Suprapubic skin (tissue), 4 donors: ENCODE measurements at regions not wholly inside any gene's neighbourhood (a gene's known extent, or its start where the extent isn't known, plus 50 kb on each side); places are given as distances from the start of the nearest gene placed in this dataset.
"Not testable (repeated sequence)": the region's sequence is repeated elsewhere in the genome, so short reads cannot be mapped to it uniquely, and the experiment has no call there.

Experiments
- DNase-seq, 2 donors: peaks; one replicate each; pipeline ENCODE4 v3.0.0-alpha.2; 2019; ENCODE audit warnings: low spot score in 2 of 2
- H3K27ac ChIP-seq: fragments of 200-600 bp; sonication (generic); one replicate; pipeline ENCODE4 v1.5.1; 2019
- H3K27me3 ChIP-seq: fragments of 200-600 bp; sonication (generic); one replicate; pipeline ENCODE4 v1.5.1; 2019
- H3K36me3 ChIP-seq: fragments of 200-600 bp; sonication (generic); one replicate; pipeline ENCODE4 v1.5.1; 2019
- H3K4me1 ChIP-seq: fragments of 200-600 bp; sonication (generic); one replicate; pipeline ENCODE4 v1.5.1; 2019
- H3K4me3 ChIP-seq: fragments of 200-600 bp; sonication (generic); one replicate; pipeline ENCODE4 v1.5.1; 2019; ENCODE audit warnings: mild to moderate bottlenecking
- H3K9me3 ChIP-seq: fragments of 200-600 bp; sonication (generic); one replicate; pipeline ENCODE4 v1.5.1; 2019
- EP300 ChIP-seq: sonication (generic); formaldehyde crosslinking; IDR thresholded peaks from one replicate; pipeline ENCODE4 v1.6.1; 2017; ENCODE audit warnings: antibody characterized with exemption
- POLR2A ChIP-seq, 2 donors: fragments of 450-650 bp; IDR thresholded peaks; one replicate each; pipeline ENCODE4 v1.6.1; 2017; ENCODE audit warnings: antibody characterized with exemption in 2 of 2, mild to moderate bottlenecking in 2 of 2, moderate library complexity in 2 of 2
- POLR2AphosphoS5 ChIP-seq, 3 donors: sonication (generic); formaldehyde crosslinking; IDR thresholded peaks; one replicate each; pipeline ENCODE4 v1.6.1; 2017; ENCODE audit warnings: antibody characterized with exemption in 3 of 3
- WGBS: methylation state at CpG from one replicate; pipeline ENCODE4 v1.1.5; 2018; 5-methylcytosine and 5-hydroxymethylcytosine counted together
- TF ChIP-seq, protein P1 (sequence below), 2 donors: fragments of 200-600 bp in 1 of 2; fragments of 450-650 bp in 1 of 2; sonication (generic) in 1 of 2; IDR thresholded peaks; one replicate each; pipeline ENCODE4 v1.5.1; 2016 to 2019; ENCODE audit warnings: antibody characterized with exemption in 2 of 2, mild to moderate bottlenecking in 1 of 2, moderate library complexity in 1 of 2

- H3K4me3 ChIP-seq = no peak overlapping the region
- H3K9me3 ChIP-seq = no peaks in the 10 kb centered on the region
- H3K36me3 ChIP-seq = no peaks in the 10 kb centered on the region
- no peak for TF ChIP-seq POLR2AphosphoS5 (IDR thresholded peaks at IDR 0.05)
- no peak for TF ChIP-seq POLR2A (IDR thresholded peaks at IDR 0.05)
- TF ChIP-seq EP300 = no peak
- TF ChIP-seq, protein P1, sequence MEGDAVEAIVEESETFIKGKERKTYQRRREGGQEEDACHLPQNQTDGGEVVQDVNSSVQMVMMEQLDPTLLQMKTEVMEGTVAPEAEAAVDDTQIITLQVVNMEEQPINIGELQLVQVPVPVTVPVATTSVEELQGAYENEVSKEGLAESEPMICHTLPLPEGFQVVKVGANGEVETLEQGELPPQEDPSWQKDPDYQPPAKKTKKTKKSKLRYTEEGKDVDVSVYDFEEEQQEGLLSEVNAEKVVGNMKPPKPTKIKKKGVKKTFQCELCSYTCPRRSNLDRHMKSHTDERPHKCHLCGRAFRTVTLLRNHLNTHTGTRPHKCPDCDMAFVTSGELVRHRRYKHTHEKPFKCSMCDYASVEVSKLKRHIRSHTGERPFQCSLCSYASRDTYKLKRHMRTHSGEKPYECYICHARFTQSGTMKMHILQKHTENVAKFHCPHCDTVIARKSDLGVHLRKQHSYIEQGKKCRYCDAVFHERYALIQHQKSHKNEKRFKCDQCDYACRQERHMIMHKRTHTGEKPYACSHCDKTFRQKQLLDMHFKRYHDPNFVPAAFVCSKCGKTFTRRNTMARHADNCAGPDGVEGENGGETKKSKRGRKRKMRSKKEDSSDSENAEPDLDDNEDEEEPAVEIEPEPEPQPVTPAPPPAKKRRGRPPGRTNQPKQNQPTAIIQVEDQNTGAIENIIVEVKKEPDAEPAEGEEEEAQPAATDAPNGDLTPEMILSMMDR (IDR thresholded peaks at IDR 0.05) = no peak
- no peak for DNase-seq
- no peaks in the 10 kb centered on the region for H3K27me3 ChIP-seq
- H3K27ac ChIP-seq = no peak overlapping the region
- 94% methylated on average over 2 of the region's 2 CpGs for WGBS
- no peaks in the 10 kb centered on the region for H3K4me1 ChIP-seq
Observed at GRCh38 chr3:78098367-78098766, 1058.5 kb downstream of the ROBO2 start.

- H3K27me3 ChIP-seq = no peaks in the 10 kb centered on the region
- H3K36me3 ChIP-seq = no peaks in the 10 kb centered on the region
- DNase-seq = no peak
- TF ChIP-seq POLR2A (IDR thresholded peaks at IDR 0.05) = no peak
- TF ChIP-seq EP300 = no peak
- TF ChIP-seq, protein P1 (IDR thresholded peaks at IDR 0.05) = no peak
- no peak for TF ChIP-seq POLR2AphosphoS5 (IDR thresholded peaks at IDR 0.05)
- H3K27ac ChIP-seq = no peak overlapping the region
- WGBS = 40% methylated on average over 3 of the region's 3 CpGs
- no peak overlapping the region for H3K4me3 ChIP-seq
- no peaks in the 10 kb centered on the region for H3K9me3 ChIP-seq
- H3K4me1 ChIP-seq = no peaks in the 10 kb centered on the region
Observed at GRCh38 chr3:78101384-78101783, 1061.5 kb downstream of the ROBO2 start.

DNA sequence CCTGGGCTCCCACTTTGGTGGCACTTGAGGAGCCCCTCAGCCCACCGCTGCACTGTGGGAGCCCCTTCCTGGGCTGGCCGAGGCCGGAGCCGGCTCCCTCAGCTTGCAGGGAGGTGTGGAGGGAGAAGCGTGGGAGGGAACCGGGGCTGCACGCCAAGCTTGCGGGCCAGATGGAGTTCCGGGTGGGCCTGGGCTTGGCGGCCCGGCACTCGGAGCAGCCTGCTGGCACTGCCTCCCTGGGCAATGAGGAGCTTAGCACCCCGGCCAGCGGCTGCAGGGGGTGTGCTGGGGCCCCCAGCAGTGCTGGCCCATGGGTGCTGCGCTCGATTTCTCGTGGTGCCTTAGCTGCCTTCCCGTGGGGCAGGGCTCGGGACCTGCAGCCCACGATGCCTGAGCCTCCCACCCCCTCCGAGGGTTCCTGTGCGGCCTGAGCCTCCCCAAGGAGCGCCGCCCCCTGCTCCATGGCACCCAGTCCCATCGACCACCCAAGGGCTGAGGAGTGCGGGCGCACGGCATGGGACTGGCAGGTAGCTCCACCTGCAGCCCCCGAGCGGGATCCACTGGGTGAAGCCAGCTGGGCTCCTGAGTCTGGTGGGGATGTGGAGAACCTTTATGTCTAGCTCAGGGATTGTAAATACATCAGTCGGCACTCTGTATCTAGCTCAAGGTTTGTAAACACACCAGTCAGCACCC is 1068.5 kb downstream of the ROBO2 start:
- H3K27me3 ChIP-seq, H3K4me1 ChIP-seq, H3K27ac ChIP-seq, H3K9me3 ChIP-seq, H3K36me3 ChIP-seq, H3K4me3 ChIP-seq: not testable (repeated sequence)
- peak in 1 of 2 donors; percentile 38 for DNase-seq
- WGBS = 99% methylated on average over 9 of the region's 31 CpGs

- no peaks in the 10 kb centered on the region for H3K9me3 ChIP-seq
- peak in 1 of 2 donors; percentile 40 for DNase-seq
- H3K4me3 ChIP-seq = no peak overlapping the region
- 80% methylated on average over 5 of the region's 5 CpGs for WGBS
- H3K27me3 ChIP-seq = no peaks in the 10 kb centered on the region
- TF ChIP-seq POLR2A (IDR thresholded peaks at IDR 0.05) = no peak
- TF ChIP-seq EP300 = no peak
- TF ChIP-seq, protein P1 (IDR thresholded peaks at IDR 0.05) = no peak
- no peak for TF ChIP-seq POLR2AphosphoS5 (IDR thresholded peaks at IDR 0.05)
- no peak overlapping the region for H3K27ac ChIP-seq
- peaks cover 7% of the 10 kb centered on the region for H3K4me1 ChIP-seq
- H3K36me3 ChIP-seq = no peaks in the 10 kb centered on the region
Observed at GRCh38 chr3:78112291-78113010, 1072.6 kb downstream of the ROBO2 start.

- whole genome bisulfite sequencing = 92% methylated on average over 1 of the region's 1 CpG
- Histone ChIP-seq H3K27me3 (no peaks in the 10 kb centered on the region), H3K27ac (no peak overlapping the region)
Observed at GRCh38 chr3:78115983-78116382, 1076.1 kb downstream of the ROBO2 start.

More at GRCh38 chr3:78115983-78116382, 1076.1 kb downstream of the ROBO2 start:
- Histone ChIP-seq H3K36me3 (no peaks in the 10 kb centered on the region), H3K4me1 (peaks cover 7% of the 10 kb centered on the region), H3K4me3 (no peak overlapping the region), H3K9me3 (no peaks in the 10 kb centered on the region)
- no peak for TF ChIP-seq POLR2AphosphoS5 (IDR thresholded peaks at IDR 0.05)
- TF ChIP-seq POLR2A (IDR thresholded peaks at IDR 0.05) = no peak
- TF ChIP-seq EP300 = no peak
- TF ChIP-seq, protein P1 (IDR thresholded peaks at IDR 0.05) = no peak
- no peak for DNase-seq
